ENCODE measurements at regions not wholly inside any gene's neighbourhood (a gene's known extent, or its start where the extent isn't known, plus 50 kb on each side); places are given as distances from the start of the nearest gene placed in this dataset.

GRCh38 chr3:35081899-35082298, 557.4 kb upstream of the ARPP21 start:
- CTCF ChIA-PET, result no interaction called here
- intact Hi-C loops (cut with micrococcal nuclease; ENCODE audit: unreplicated experiment), result no loop called here
- Mint-ChIP-seq H3K4me1 (ENCODE audit: low read depth, unreplicated experiment) (no peaks in the 10 kb centered on the region), H3K4me3 (ENCODE audit: low read depth, unreplicated experiment) (no peak overlapping the region), H3K27ac (ENCODE audit: unreplicated experiment) (no peak overlapping the region), H3K36me3 (ENCODE audit: insufficient read depth, unreplicated experiment) (no peaks in the 10 kb centered on the region), H3K9me3 (ENCODE audit: low read depth, unreplicated experiment) (peaks cover 2% of the 10 kb centered on the region), H3K27me3 (ENCODE audit: unreplicated experiment) (no peaks in the 10 kb centered on the region)
- BruUV-seq (replicated peaks), result no TSS peak
- no peak for DNase-seq
- TF ChIP-seq CTCF (IDR thresholded peaks at IDR 0.05; ENCODE audit: unreplicated experiment), result no peak

GRCh38 chr3:35088943-35089342, 550.4 kb upstream of the ARPP21 start:
- BruUV-seq (replicated peaks), result no TSS peak
- Mint-ChIP-seq H3K9me3 (ENCODE audit: low read depth, unreplicated experiment) (peaks cover 4% of the 10 kb centered on the region), H3K36me3 (ENCODE audit: insufficient read depth, unreplicated experiment) (no peaks in the 10 kb centered on the region), H3K4me1 (ENCODE audit: low read depth, unreplicated experiment) (no peaks in the 10 kb centered on the region), H3K4me3 (ENCODE audit: low read depth, unreplicated experiment) (no peak overlapping the region), H3K27me3 (ENCODE audit: unreplicated experiment) (no peaks in the 10 kb centered on the region), H3K27ac (ENCODE audit: unreplicated experiment) (no peak overlapping the region)
- CTCF ChIA-PET, result interaction anchor here (0.5 kb wide), 1 partner anchor 101 kb away, joined by 3 read pairs; no protein-coding TSS in a partner anchor
- no peak for DNase-seq
- intact Hi-C loops (cut with micrococcal nuclease; ENCODE audit: unreplicated experiment), result no loop called here
- no peak for TF ChIP-seq CTCF (IDR thresholded peaks at IDR 0.05; ENCODE audit: unreplicated experiment)

GRCh38 chr3:35114686-35115085, 524.6 kb upstream of the ARPP21 start:
- H3K36me3 Mint-ChIP-seq (ENCODE audit: insufficient read depth, unreplicated experiment), result no peaks in the 10 kb centered on the region
- no peak for DNase-seq
- H3K27ac Mint-ChIP-seq (ENCODE audit: unreplicated experiment), result no peak overlapping the region
- H3K4me3 Mint-ChIP-seq (ENCODE audit: low read depth, unreplicated experiment), result no peak overlapping the region
- no peaks in the 10 kb centered on the region for H3K9me3 Mint-ChIP-seq (ENCODE audit: low read depth, unreplicated experiment)
- no peaks in the 10 kb centered on the region for H3K4me1 Mint-ChIP-seq (ENCODE audit: low read depth, unreplicated experiment)
- CTCF ChIA-PET, result interaction anchor here (0.7 kb wide), 1 partner anchor 9 kb away, joined by 3 read pairs; no protein-coding TSS in a partner anchor
- no TSS peak for BruUV-seq (replicated peaks)
- intact Hi-C loops (cut with micrococcal nuclease; ENCODE audit: unreplicated experiment), result no loop called here
- H3K27me3 Mint-ChIP-seq (ENCODE audit: unreplicated experiment), result no peaks in the 10 kb centered on the region
- no peak for TF ChIP-seq CTCF (IDR thresholded peaks at IDR 0.05; ENCODE audit: unreplicated experiment)

- TF ChIP-seq CTCF (IDR thresholded peaks at IDR 0.05; ENCODE audit: unreplicated experiment), result no peak
- no TSS peak for BruUV-seq (replicated peaks)
- CTCF ChIA-PET, result no interaction called here
- Mint-ChIP-seq H3K27ac (ENCODE audit: unreplicated experiment) (no peak overlapping the region), H3K36me3 (ENCODE audit: insufficient read depth, unreplicated experiment) (no peaks in the 10 kb centered on the region), H3K27me3 (ENCODE audit: unreplicated experiment) (no peaks in the 10 kb centered on the region), H3K9me3 (ENCODE audit: low read depth, unreplicated experiment) (peaks cover under 1% of the 10 kb centered on the region), H3K4me1 (ENCODE audit: low read depth, unreplicated experiment) (no peaks in the 10 kb centered on the region), H3K4me3 (ENCODE audit: low read depth, unreplicated experiment) (no peak overlapping the region)
- intact Hi-C loops (cut with micrococcal nuclease; ENCODE audit: unreplicated experiment), result no loop called here
- DNase-seq, result no peak
Observed at GRCh38 chr3:35120026-35120425, 519.3 kb upstream of the ARPP21 start.

All from Calu3 (cell line).